IMR-90 (cell line): ENCODE measurements at regions not wholly inside any gene's neighbourhood (a gene's known extent, or its start where the extent isn't known, plus 50 kb on each side); places are given as distances from the start of the nearest gene placed in this dataset.

Source experiments
- ATAC-seq: fragments of 200-7000 bp; cut with Tn5 transposase; 2 replicates; pipeline ENCODE4 v1.9.1; 2020; ENCODE audit warnings: low read depth, mild to moderate bottlenecking, moderate library complexity
- BruUV-seq: library from RNA; stranded (reverse); fragments of 400-500 nt; replicated peaks from 2 replicates; lab custom pipeline; 2021; lab: Mats Ljungman, UMichigan
- CTCF ChIA-PET: fragments of 300-600 bp; formaldehyde crosslinking; extraction: SDS; loops from one replicate; lab custom pipeline; 2021; ENCODE audit warnings: antibody characterized with exemption; lab: Yijun Ruan, JAX
- POLR2A ChIA-PET: fragments of 300-600 bp; sonication (Branson Sonifier 250); formaldehyde crosslinking; loops from one replicate; lab custom pipeline; 2022; ENCODE audit warnings: antibody characterized with exemption; ENCODE audit not compliant: unreplicated experiment; lab: Charles Lee
- DNase-seq: peaks from one replicate; pipeline ENCODE4 v3.0.0; 2013
- H2AFZ ChIP-seq: replicated peaks from 2 replicates; pipeline ENCODE3; 2013; ENCODE audit warnings: low read length, mild to moderate bottlenecking; ENCODE audit not compliant: poor library complexity
- H2AK5ac ChIP-seq: 2 replicates; pipeline ENCODE4 v1.6.1; 2013; ENCODE audit warnings: low read depth, low read length, inconsistent platforms
- H2AK9ac ChIP-seq: replicated peaks from 2 replicates; pipeline ENCODE3; 2013; ENCODE audit warnings: mild to moderate bottlenecking, low read depth, low read length, moderate library complexity; ENCODE audit not compliant: poor library complexity
- H2BK120ac ChIP-seq: 2 replicates; pipeline ENCODE4 v1.6.1; 2013; ENCODE audit warnings: low read depth, low read length, inconsistent platforms
- H2BK15ac ChIP-seq: 3 replicates; pipeline ENCODE4 v1.6.1; 2013; ENCODE audit warnings: low read depth, low read length, inconsistent platforms
- H2BK20ac ChIP-seq: 2 replicates; pipeline ENCODE4 v1.6.1; 2013; ENCODE audit warnings: low read depth, mild to moderate bottlenecking, inconsistent platforms, low read length, moderate library complexity
- H2BK5ac ChIP-seq: 2 replicates; pipeline ENCODE4 v1.6.1; 2013; ENCODE audit warnings: mild to moderate bottlenecking, low read depth, low read length, inconsistent platforms; ENCODE audit not compliant: poor library complexity, severe bottlenecking
- H3K14ac ChIP-seq: replicated peaks from 2 replicates; pipeline ENCODE4 v1.6.1; 2013; ENCODE audit warnings: low read depth, low read length, inconsistent platforms
- H3K18ac ChIP-seq: 2 replicates; pipeline ENCODE4 v1.6.1; 2013; ENCODE audit warnings: low read depth, low read length, control low read depth
- H3K23ac ChIP-seq: 2 replicates; pipeline ENCODE4 v1.6.1; 2013; ENCODE audit warnings: low read depth, low read length, inconsistent platforms
- H3K27ac ChIP-seq: 2 replicates; pipeline ENCODE4 v1.5.1; 2013; ENCODE audit warnings: mild to moderate bottlenecking, control low read depth, low read length; ENCODE audit not compliant: insufficient read depth
- H3K27me3 ChIP-seq: 2 replicates; pipeline ENCODE4 v1.6.1; 2013; ENCODE audit warnings: low read length; ENCODE audit not compliant: control insufficient read depth, insufficient read depth
- H3K36me3 ChIP-seq: 2 replicates; pipeline ENCODE4 v1.6.1; 2013; ENCODE audit warnings: low read length, mixed read lengths; ENCODE audit not compliant: control insufficient read depth, insufficient read depth
- H3K4ac ChIP-seq: 2 replicates; pipeline ENCODE4 v1.6.1; 2013; ENCODE audit warnings: low read depth, low read length, inconsistent platforms
- H3K4me1 ChIP-seq: 2 replicates; pipeline ENCODE4 v1.6.1; 2013; ENCODE audit warnings: low read length, mixed read lengths; ENCODE audit not compliant: control insufficient read depth, insufficient read depth
- H3K4me2 ChIP-seq: 2 replicates; pipeline ENCODE4 v1.6.1; 2013; ENCODE audit warnings: low read depth, mild to moderate bottlenecking, control low read depth, low read length, moderate library complexity
- H3K4me3 ChIP-seq: 2 replicates; pipeline ENCODE4 v1.5.1; 2013; ENCODE audit warnings: low read depth, mild to moderate bottlenecking, control low read depth, low read length, moderate library complexity; ENCODE audit not compliant: insufficient read depth
- H3K56ac ChIP-seq: 2 replicates; pipeline ENCODE4 v1.6.1; 2013; ENCODE audit warnings: low read length, inconsistent platforms; ENCODE audit not compliant: insufficient read depth; ENCODE audit errors: extremely low read depth
- H3K79me1 ChIP-seq, 2 experiments: 2 replicates each; pipeline ENCODE4 v1.6.1; 2013; ENCODE audit warnings: low read length in 2 of 2, inconsistent platforms in 1 of 2, low read depth in 1 of 2
- H3K9ac ChIP-seq: 2 replicates; pipeline ENCODE4 v1.6.1; 2013; ENCODE audit warnings: low read depth, low read length, control low read depth
- H3K9me1 ChIP-seq: 2 replicates; pipeline ENCODE4 v1.6.1; 2013; ENCODE audit warnings: low read length, inconsistent platforms; ENCODE audit not compliant: insufficient read depth
- H3K9me3 ChIP-seq: 2 replicates; pipeline ENCODE4 v1.6.1; 2013; ENCODE audit warnings: low read length; ENCODE audit not compliant: control insufficient read depth, insufficient read depth
- H4K20me1 ChIP-seq: 2 replicates; pipeline ENCODE4 v1.6.1; 2013; ENCODE audit warnings: low read length, inconsistent platforms; ENCODE audit not compliant: insufficient read depth
- H4K5ac ChIP-seq: 2 replicates; pipeline ENCODE4 v1.6.1; 2013; ENCODE audit warnings: mild to moderate bottlenecking, low read depth, low read length, control low read depth
- H4K8ac ChIP-seq, 2 experiments: 2 replicates each; pipeline ENCODE4 v1.6.1; 2013; ENCODE audit warnings: low read depth in 2 of 2, low read length in 2 of 2, control low read depth in 1 of 2, inconsistent platforms in 1 of 2
- H4K91ac ChIP-seq: 2 replicates; pipeline ENCODE4 v1.6.1; 2013; ENCODE audit warnings: low read depth, low read length, inconsistent platforms; ENCODE audit not compliant: insufficient read depth
- BHLHE40 ChIP-seq: fragments of 150-350 bp; IDR thresholded peaks from 2 replicates; pipeline ENCODE4 v1.6.1; 2016; ENCODE audit warnings: mild to moderate bottlenecking, low read depth, low read length
- CEBPB ChIP-seq: IDR thresholded peaks from 2 replicates; pipeline ENCODE4 v1.6.1; 2012; ENCODE audit warnings: low read depth, low read length, improper control_type of control experiment
- CHD1 ChIP-seq: IDR thresholded peaks from 2 replicates; pipeline ENCODE4 v1.6.1; 2012; ENCODE audit warnings: low read depth, low read length, improper control_type of control experiment
- FOS ChIP-seq: fragments of 150-350 bp; IDR thresholded peaks from 2 replicates; pipeline ENCODE4 v1.6.1; 2016; ENCODE audit warnings: low read depth, low read length
- MAFK ChIP-seq: IDR thresholded peaks from 2 replicates; pipeline ENCODE4 v1.6.1; 2012; ENCODE audit warnings: low read depth, low read length, improper control_type of control experiment
- MAZ ChIP-seq: IDR thresholded peaks from 2 replicates; pipeline ENCODE4 v1.6.1; 2012; ENCODE audit warnings: low read depth, mild to moderate bottlenecking, low read length, improper control_type of control experiment, moderate library complexity, borderline replicate concordance
- MXI1 ChIP-seq: IDR thresholded peaks from 2 replicates; pipeline ENCODE4 v1.6.1; 2012; ENCODE audit warnings: low read depth, mild to moderate bottlenecking, low read length, moderate library complexity, borderline replicate concordance
- NFE2L2 ChIP-seq: fragments of 150-350 bp; IDR thresholded peaks from 2 replicates; pipeline ENCODE4 v1.6.1; 2016; ENCODE audit warnings: low read depth, mild to moderate bottlenecking, low read length
- POLR2A ChIP-seq: IDR thresholded peaks from 2 replicates; pipeline ENCODE4 v1.6.1; 2012; ENCODE audit warnings: mild to moderate bottlenecking, low read depth, low read length
- RAD21 ChIP-seq: IDR thresholded peaks from 2 replicates; pipeline ENCODE4 v1.6.1; 2012; ENCODE audit warnings: low read length, improper control_type of control experiment
- RCOR1 ChIP-seq: IDR thresholded peaks from 2 replicates; pipeline ENCODE4 v1.6.1; 2012; ENCODE audit warnings: mild to moderate bottlenecking, low read length, improper control_type of control experiment; ENCODE audit not compliant: insufficient replicate concordance
- RFX5 ChIP-seq: IDR thresholded peaks from 2 replicates; pipeline ENCODE4 v1.8.0; 2012; ENCODE audit warnings: low read depth, mild to moderate bottlenecking, low read length, moderate library complexity
- WGBS, 2 experiments: methylation state at CpG; one replicate each; pipeline versions ENCODE4 v1.1.5 to v1.1.7; 2013; ENCODE audit warnings: missing lambda C conversion rate in 2 of 2; ENCODE audit not compliant: insufficient read length in 1 of 2; ENCODE audit errors: extremely low coverage in 2 of 2; 5-methylcytosine and 5-hydroxymethylcytosine counted together
- dilution Hi-C: fragments of 300-500 bp; cut with HindIII; formaldehyde crosslinking; loops from one replicate; pipeline ENCODE4 v1.14.3; 2018; ENCODE audit warnings: low sequenced_read_pairs; ENCODE audit not compliant: unreplicated experiment
- in situ Hi-C: fragments of 300-500 bp; cut with MboI; formaldehyde crosslinking; loops from 3 replicates; pipeline ENCODE4 v1.14.3; 2019; ENCODE audit warnings: low sequenced_read_pairs, inconsistent platforms, mixed read lengths
- intact Hi-C: fragments of 100-400 bp; cut with micrococcal nuclease; formaldehyde crosslinking; loops from 2 replicates; pipeline ENCODE4 v1.10.0; 2022
- TF ChIP-seq, protein P1 (sequence below): conservative IDR thresholded peaks from 2 replicates; pipeline ENCODE4 v1.5.1; 2012; ENCODE audit warnings: mild to moderate bottlenecking, low read depth, low read length, improper control_type of control experiment
- TF ChIP-seq, protein P2 (sequence below): fragments of 150-350 bp; IDR thresholded peaks from 2 replicates; pipeline ENCODE4 v1.6.1; 2016; ENCODE audit warnings: low read depth, mild to moderate bottlenecking, low read length, moderate library complexity, borderline replicate concordance

DNA sequence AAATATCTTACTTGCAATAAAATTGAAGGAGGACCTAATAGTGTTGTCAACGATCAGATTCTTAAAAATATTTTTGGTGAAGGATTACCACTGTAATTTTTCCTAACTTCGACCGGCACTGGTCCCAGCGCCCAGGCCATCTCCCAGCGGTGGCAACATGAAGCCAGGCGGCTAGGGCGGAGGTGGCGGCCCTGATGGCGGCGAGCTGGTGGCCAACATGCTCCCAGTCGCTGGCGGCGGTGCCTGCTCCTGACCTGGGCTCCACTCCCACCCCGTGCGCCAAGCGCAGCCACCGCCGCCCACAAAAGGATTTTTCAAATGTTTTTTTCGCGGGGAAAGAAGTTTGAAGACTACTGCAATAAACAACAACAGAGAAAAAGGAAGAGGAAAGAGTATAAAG, 56.5 kb upstream of the B3GALNT1 start:
- Histone ChIP-seq H2AK9ac (no peak overlapping the region), H2AK5ac (no peak overlapping the region), H3K56ac (no peak overlapping the region), H2BK5ac (no peak overlapping the region), H2BK20ac (no peak overlapping the region), H3K18ac (no peak overlapping the region), H4K20me1 (no peaks in the 10 kb centered on the region), H4K5ac (no peak overlapping the region), H3K9ac (no peak overlapping the region), H3K36me3 (no peaks in the 10 kb centered on the region), H2BK120ac (no peak overlapping the region), H4K91ac (no peak overlapping the region), H2AFZ (no peak overlapping the region), H3K27me3 (no peaks in the 10 kb centered on the region), H4K8ac (no peak overlapping the region), H3K23ac (no peak overlapping the region), H3K9me3 (0 out of 2 replicates have a peak, but pooled peaks cover 4% of the 10 kb centered on the region), H3K27ac (no peak overlapping the region), H3K4me1 (no peaks in the 10 kb centered on the region), H2BK15ac (no peak overlapping the region), H3K79me1 (no peaks in the 10 kb centered on the region), H3K4me3 (no peak overlapping the region), H3K4ac (no peak overlapping the region), H3K14ac (no peak overlapping the region), H3K4me2 (no peak overlapping the region), H3K9me1 (no peaks in the 10 kb centered on the region)
- no peak for ATAC-seq
- no TSS peak for BruUV-seq
- POLR2A ChIA-PET: no interaction called here
- DNase-seq: no peak
- dilution Hi-C loops (no loop called here), intact Hi-C loops (no loop called here), in situ Hi-C loops (no loop called here)
- 81% methylated on average over 7 of the region's 20 CpGs; no CpG with 5 or more reads in 1 of the 2 experiments for WGBS, 2 experiments
- TF ChIP-seq FOS (no peak), MAZ (no peak), CHD1 (no peak), POLR2A (no peak), MAFK (no peak), RCOR1 (no peak), CEBPB (no peak), RFX5 (no peak), RAD21 (no peak), BHLHE40 (no peak), MXI1 (no peak), NFE2L2 (no peak)
- TF ChIP-seq, protein P1, sequence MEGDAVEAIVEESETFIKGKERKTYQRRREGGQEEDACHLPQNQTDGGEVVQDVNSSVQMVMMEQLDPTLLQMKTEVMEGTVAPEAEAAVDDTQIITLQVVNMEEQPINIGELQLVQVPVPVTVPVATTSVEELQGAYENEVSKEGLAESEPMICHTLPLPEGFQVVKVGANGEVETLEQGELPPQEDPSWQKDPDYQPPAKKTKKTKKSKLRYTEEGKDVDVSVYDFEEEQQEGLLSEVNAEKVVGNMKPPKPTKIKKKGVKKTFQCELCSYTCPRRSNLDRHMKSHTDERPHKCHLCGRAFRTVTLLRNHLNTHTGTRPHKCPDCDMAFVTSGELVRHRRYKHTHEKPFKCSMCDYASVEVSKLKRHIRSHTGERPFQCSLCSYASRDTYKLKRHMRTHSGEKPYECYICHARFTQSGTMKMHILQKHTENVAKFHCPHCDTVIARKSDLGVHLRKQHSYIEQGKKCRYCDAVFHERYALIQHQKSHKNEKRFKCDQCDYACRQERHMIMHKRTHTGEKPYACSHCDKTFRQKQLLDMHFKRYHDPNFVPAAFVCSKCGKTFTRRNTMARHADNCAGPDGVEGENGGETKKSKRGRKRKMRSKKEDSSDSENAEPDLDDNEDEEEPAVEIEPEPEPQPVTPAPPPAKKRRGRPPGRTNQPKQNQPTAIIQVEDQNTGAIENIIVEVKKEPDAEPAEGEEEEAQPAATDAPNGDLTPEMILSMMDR: no peak
- TF ChIP-seq, protein P2, sequence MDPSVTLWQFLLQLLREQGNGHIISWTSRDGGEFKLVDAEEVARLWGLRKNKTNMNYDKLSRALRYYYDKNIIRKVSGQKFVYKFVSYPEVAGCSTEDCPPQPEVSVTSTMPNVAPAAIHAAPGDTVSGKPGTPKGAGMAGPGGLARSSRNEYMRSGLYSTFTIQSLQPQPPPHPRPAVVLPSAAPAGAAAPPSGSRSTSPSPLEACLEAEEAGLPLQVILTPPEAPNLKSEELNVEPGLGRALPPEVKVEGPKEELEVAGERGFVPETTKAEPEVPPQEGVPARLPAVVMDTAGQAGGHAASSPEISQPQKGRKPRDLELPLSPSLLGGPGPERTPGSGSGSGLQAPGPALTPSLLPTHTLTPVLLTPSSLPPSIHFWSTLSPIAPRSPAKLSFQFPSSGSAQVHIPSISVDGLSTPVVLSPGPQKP: no peak
- CTCF ChIA-PET: no interaction called here
